ENCODE measurements at regions not wholly inside any gene's neighbourhood (a gene's known extent, or its start where the extent isn't known, plus 50 kb on each side); places are given as distances from the start of the nearest gene placed in this dataset.

DNA sequence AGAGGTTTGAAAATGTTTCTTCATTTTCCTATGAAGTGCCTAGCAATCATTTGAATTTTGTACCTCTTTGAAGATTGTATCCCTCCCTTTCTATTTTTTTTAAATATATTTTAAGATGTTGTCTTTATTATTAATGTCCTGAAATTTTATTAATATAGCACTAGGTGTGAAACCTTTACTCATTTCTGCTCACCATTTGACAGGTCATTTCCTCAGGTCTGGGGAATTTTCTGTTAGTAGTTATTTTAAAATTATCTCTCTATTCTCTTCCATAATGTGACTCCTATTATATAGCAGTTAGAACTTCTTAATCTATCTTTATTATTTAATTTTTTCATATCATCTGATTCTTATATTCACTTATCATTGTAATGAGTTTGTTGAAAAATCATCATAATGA lies 1038.6 kb upstream of the SLC39A10 start:
- Histone ChIP-seq H3K79me2 (ENCODE audit: control insufficient read depth, insufficient read depth, low read length) (no peaks in the 10 kb centered on the region), H3K4me3 (ENCODE audit: control extremely low read depth in 1 of 5, extremely low read depth in 1 of 5, insufficient read depth in 1 of 5, low read depth in 2 of 5, low read length in 4 of 5) (no peak overlapping the region), H3K9ac (ENCODE audit: low read length) (no peak overlapping the region), H3K9me3 (ENCODE audit: control extremely low read depth in 1 of 3, control insufficient read depth in 2 of 3, insufficient read depth in 1 of 3, low read length in 2 of 3) (no peaks in the 10 kb centered on the region), H3K36me3 (replicated peaks in 1 of 2; ENCODE audit: control extremely low read depth in 1 of 2, control insufficient read depth in 1 of 2, extremely low read depth in 1 of 2, insufficient read depth in 2 of 2, low read length in 1 of 2) (no peaks in the 10 kb centered on the region), H3K4me1 (ENCODE audit: control insufficient read depth in 2 of 2, insufficient read depth in 2 of 2, low read length in 2 of 2) (no peaks in the 10 kb centered on the region), H3K27me3 (replicated peaks in 1 of 4; ENCODE audit: control extremely low read depth in 1 of 4, control insufficient read depth in 3 of 4, insufficient read depth in 4 of 4, low read length in 3 of 4) (no peaks in the 10 kb centered on the region), H2AFZ (ENCODE audit: insufficient read depth, low read depth, low read length, poor library complexity, severe bottlenecking) (no peak overlapping the region), H3K4me2 (replicated peaks; ENCODE audit: low read depth, low read length, poor library complexity, severe bottlenecking) (no peak overlapping the region), H4K20me1 (ENCODE audit: control insufficient read depth, insufficient read depth, low read length, poor library complexity, severe bottlenecking) (no peaks in the 10 kb centered on the region), H3K27ac (ENCODE audit: low read length in 2 of 2) (no peak overlapping the region)
- DNase-seq (no peak), ATAC-seq (ENCODE audit: low read depth) (no peak)
- Mint-ChIP-seq H3K4me1 (no peaks in the 10 kb centered on the region), H3K9me3 (ENCODE audit: insufficient read depth) (no peaks in the 10 kb centered on the region), H3K4me3 (no peak overlapping the region), H3K27ac (no peak overlapping the region), H3K27me3 (no peaks in the 10 kb centered on the region)
- POLR2A ChIA-PET: no interaction called here
- TF ChIP-seq CTCF (IDR thresholded peaks at IDR 0.05): no peak
- no peak for TF ChIP-seq EZH2 (IDR thresholded peaks at IDR 0.05; ENCODE audit: borderline replicate concordance, insufficient read depth, low read depth, low read length, poor library complexity, severe bottlenecking)
- CTCF ChIA-PET: no interaction called here
- intact Hi-C loops (cut with micrococcal nuclease): no loop called here

DNA sequence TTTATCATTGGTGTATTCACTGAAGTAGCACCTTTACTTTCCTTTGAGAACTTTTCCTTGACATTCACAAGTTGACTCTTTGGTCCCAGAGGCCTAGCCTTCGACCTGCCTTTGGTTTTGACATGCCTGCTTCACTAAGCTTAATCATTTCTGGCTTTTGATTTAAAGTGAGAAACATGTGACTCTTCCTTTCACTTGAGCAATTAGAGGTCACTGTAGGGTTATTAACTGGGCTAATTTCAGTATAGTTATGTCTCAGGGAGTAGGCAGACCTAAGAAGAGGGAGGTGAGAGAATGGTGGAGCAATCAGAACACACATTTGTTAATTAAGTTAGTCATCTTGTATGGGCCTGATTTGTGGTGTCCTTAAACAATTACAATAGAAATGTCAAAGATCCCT lies 1040.7 kb upstream of the SLC39A10 start:
- H3K27me3 ChIP-seq (replicated peaks in 1 of 4; ENCODE audit: control extremely low read depth in 1 of 4, control insufficient read depth in 3 of 4, insufficient read depth in 4 of 4, low read length in 3 of 4): no peaks in the 10 kb centered on the region
- peaks cover 2% of the 10 kb centered on the region for H3K9me3 Mint-ChIP-seq (ENCODE audit: insufficient read depth)
- DNase-seq (no peak), ATAC-seq (ENCODE audit: low read depth) (no peak)
- H3K4me3 ChIP-seq (ENCODE audit: control extremely low read depth in 1 of 5, extremely low read depth in 1 of 5, insufficient read depth in 1 of 5, low read depth in 2 of 5, low read length in 4 of 5): no peak overlapping the region
- no peaks in the 10 kb centered on the region for H3K79me2 ChIP-seq (ENCODE audit: control insufficient read depth, insufficient read depth, low read length)
- H3K9me3 ChIP-seq (ENCODE audit: control extremely low read depth in 1 of 3, control insufficient read depth in 2 of 3, insufficient read depth in 1 of 3, low read length in 2 of 3): no peaks in the 10 kb centered on the region
- no peak overlapping the region for H3K4me3 Mint-ChIP-seq
- no peaks in the 10 kb centered on the region for H3K4me1 Mint-ChIP-seq
- intact Hi-C loops (cut with micrococcal nuclease): no loop called here
- H3K27me3 Mint-ChIP-seq: no peaks in the 10 kb centered on the region
- no peaks in the 10 kb centered on the region for H4K20me1 ChIP-seq (ENCODE audit: control insufficient read depth, insufficient read depth, low read length, poor library complexity, severe bottlenecking)
- H3K4me1 ChIP-seq (ENCODE audit: control insufficient read depth in 2 of 2, insufficient read depth in 2 of 2, low read length in 2 of 2): no peaks in the 10 kb centered on the region
- H3K36me3 ChIP-seq (replicated peaks in 1 of 2; ENCODE audit: control extremely low read depth in 1 of 2, control insufficient read depth in 1 of 2, extremely low read depth in 1 of 2, insufficient read depth in 2 of 2, low read length in 1 of 2): no peaks in the 10 kb centered on the region
- no peak overlapping the region for H2AFZ ChIP-seq (ENCODE audit: insufficient read depth, low read depth, low read length, poor library complexity, severe bottlenecking)
- CTCF ChIA-PET: interaction anchor here (0.8 kb wide), 1 partner anchor 9 kb away, joined by 3 read pairs; no protein-coding TSS in a partner anchor
- H3K27ac ChIP-seq (ENCODE audit: low read length in 2 of 2): no peak overlapping the region
- no CpG with 5 or more reads among the region's 1 CpG for WGBS (ENCODE audit: insufficient coverage)
- no peak for TF ChIP-seq CTCF (IDR thresholded peaks at IDR 0.05)
- no peak overlapping the region for H3K4me2 ChIP-seq (replicated peaks; ENCODE audit: low read depth, low read length, poor library complexity, severe bottlenecking)
- H3K9ac ChIP-seq (ENCODE audit: low read length): no peak overlapping the region
- POLR2A ChIA-PET: no interaction called here
- no peak overlapping the region for H3K27ac Mint-ChIP-seq

All from B cell (primary cell).